Large intestine (tissue), 3 donors: ENCODE measurements at regions not wholly inside any gene's neighbourhood (a gene's known extent, or its start where the extent isn't known, plus 50 kb on each side); places are given as distances from the start of the nearest gene placed in this dataset.

Experiments
- DNase-seq, 2 donors: peaks; one replicate each; pipeline versions ENCODE4 v3.0.0 to v3.0.0-alpha.2; 2013
- H3K27ac ChIP-seq: one replicate; pipeline ENCODE4 v1.5.1; 2013; ENCODE audit warnings: low read length
- H3K27me3 ChIP-seq: 2 replicates; pipeline ENCODE4 v1.6.1; 2013; ENCODE audit warnings: low read length; ENCODE audit not compliant: control insufficient read depth, insufficient read depth
- H3K36me3 ChIP-seq: 2 replicates; pipeline ENCODE4 v1.6.1; 2013; ENCODE audit warnings: low read length; ENCODE audit not compliant: control insufficient read depth, insufficient read depth
- H3K4me1 ChIP-seq: one replicate; pipeline ENCODE4 v1.6.1; 2013; ENCODE audit warnings: low read length; ENCODE audit not compliant: control insufficient read depth, insufficient read depth
- H3K4me3 ChIP-seq: one replicate; pipeline ENCODE4 v1.5.1; 2013; ENCODE audit warnings: low read length
- H3K9me3 ChIP-seq: one replicate; pipeline ENCODE4 v1.6.1; 2013; ENCODE audit warnings: mild to moderate bottlenecking, low read depth, low read length, moderate library complexity; ENCODE audit not compliant: control insufficient read depth
- WGBS: methylation state at CpG from one replicate; pipeline ENCODE4 v1.1.5; 2013; ENCODE audit warnings: low lambda C conversion rate; ENCODE audit not compliant: insufficient coverage; 5-methylcytosine and 5-hydroxymethylcytosine counted together

DNA sequence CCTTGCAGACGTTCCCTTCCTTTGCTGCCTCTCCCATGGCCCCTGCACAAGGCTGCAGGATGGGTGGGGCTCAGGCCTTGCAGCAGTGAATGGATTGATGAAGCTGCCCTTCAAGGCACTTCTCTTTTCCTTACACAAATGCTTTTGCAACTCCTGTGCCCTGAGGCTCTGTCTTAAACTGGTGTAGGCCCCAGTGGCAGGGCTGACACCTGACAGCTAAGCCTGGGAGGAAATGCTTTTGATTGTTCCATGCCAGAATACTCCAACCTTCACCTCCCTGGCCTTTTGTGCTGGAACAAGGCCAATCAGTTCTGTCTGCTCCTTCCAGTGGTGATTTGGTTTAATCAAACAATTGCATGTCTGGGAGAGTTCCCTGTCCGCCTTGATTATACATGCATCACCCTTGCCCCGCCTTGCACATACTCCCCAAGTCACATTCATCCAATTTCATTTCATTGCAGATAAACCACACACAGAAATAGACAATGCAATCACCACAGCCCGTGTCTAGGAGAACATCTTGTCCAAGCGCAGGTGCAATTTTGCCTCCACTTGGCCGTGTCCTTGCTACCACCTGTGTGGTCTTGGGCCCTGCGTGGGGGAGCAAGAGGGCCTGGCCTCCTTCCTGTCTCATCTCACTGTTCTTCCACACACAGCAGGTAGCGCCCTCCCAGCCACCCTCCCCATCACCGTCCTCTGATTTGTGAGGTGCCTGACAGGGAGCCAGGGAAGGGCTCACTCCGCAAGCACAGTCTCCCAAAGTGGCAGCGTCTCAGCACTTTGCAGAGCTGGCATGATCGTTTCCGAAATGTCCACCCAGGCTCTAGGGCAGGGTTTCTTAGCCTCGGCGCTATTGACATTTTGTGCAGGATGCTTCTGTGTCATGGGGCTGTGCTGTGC is 120.4 kb downstream of the CDH26 start:
- H3K27ac ChIP-seq, result no peak overlapping the region
- H3K4me3 ChIP-seq, result no peak overlapping the region
- no peaks in the 10 kb centered on the region for H3K4me1 ChIP-seq
- no peaks in the 10 kb centered on the region for H3K36me3 ChIP-seq
- WGBS, result no CpG with 5 or more reads among the region's 15 CpGs
- no peak for DNase-seq
- no peaks in the 10 kb centered on the region for H3K9me3 ChIP-seq
- H3K27me3 ChIP-seq, result peaks cover 2% of the 10 kb centered on the region

DNA sequence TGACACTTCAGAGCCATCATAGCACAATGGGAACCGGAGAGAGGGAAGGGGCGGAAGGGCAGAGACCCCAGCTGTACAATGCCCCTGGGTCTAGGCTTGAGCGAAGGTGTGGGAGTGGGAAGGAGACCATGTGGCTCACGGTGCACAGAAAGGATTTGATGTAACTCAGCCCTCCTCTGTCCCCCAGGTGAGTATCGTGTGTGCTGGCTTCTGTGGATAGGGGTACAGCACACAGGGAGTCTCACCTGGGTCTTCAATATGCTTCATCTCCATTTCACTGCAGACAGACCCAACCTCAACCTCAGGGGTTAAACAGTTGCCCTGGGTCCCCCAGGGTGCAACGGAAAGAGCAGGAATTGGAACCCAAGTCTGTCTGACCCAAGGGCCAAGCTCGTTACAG is 122.2 kb downstream of the CDH26 start:
- Histone ChIP-seq H3K27me3 (peaks cover 13% of the 10 kb centered on the region), H3K9me3 (no peaks in the 10 kb centered on the region), H3K27ac (no peak overlapping the region), H3K36me3 (no peaks in the 10 kb centered on the region), H3K4me3 (no peak overlapping the region), H3K4me1 (no peaks in the 10 kb centered on the region)
- no peak for DNase-seq
- 100% methylated on average over 1 of the region's 7 CpGs for WGBS

DNA sequence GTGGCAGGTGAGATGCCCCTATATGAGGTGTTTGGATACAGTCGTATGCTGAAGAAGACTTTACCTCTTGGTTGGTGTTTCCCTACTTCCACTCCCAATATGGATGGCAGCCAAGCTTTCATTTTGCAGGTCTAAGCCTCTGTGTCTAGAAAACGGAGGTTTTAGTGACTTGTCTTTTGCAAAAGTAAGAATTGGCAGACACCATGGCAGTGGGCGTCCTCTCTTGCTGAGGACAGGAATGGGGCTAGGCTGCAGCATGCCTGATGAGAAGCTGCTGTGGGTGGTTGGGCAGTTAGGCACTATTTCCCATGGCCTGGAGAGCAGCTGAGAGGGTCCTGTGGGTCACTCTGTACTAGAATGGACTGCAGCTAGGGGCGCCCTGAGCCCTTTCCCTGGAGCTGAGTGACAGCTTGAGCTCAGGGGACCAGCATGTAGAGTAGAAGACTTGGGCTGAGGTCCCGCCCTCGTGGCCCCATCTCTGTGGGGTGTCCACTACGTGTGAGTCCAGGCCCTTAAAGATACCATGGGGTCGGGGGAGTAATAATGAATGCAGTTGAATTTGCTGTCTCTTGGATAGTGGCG is 127.4 kb downstream of the CDH26 start:
- Histone ChIP-seq H3K27ac (no peak overlapping the region), H3K4me3 (no peak overlapping the region), H3K9me3 (no peaks in the 10 kb centered on the region), H3K27me3 (peaks cover 53% of the 10 kb centered on the region), H3K36me3 (no peaks in the 10 kb centered on the region), H3K4me1 (no peaks in the 10 kb centered on the region)
- 88% methylated on average over 1 of the region's 9 CpGs for WGBS
- no peak for DNase-seq

DNA sequence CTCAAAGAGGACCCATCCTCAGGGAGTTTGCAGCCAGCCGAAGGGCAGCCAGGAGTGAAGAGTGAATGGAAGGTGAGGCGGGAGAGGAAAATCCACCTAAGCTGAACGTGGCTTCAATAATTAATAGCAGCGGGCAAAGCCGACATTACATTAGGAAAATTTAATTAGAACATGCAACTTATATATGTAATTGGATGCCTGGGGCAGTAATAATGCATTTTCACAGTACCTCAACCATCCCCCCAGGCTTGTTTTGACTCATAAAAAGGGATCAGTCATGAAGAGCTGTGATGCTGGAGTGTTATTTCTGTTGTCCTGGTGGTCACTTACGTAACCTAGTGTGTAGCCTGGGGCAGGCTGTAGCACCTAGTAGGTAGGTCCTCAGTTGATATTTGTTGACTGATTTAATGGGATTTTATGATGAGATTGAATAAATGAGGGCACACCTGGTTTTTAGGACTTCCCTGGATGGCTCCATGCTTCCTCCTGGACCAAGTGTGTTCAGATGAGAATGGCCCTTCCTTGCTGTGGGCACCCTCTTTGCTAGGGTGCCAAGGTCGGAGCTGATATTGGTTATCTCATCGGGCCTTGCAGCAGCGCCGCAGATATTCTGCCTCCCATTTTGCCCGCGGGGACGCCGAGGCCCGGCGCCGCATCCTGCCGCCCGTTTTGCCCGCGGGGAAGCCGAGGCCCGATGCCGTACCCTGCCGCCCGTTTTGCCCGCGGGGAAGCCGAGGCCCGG is 128.8 kb downstream of the CDH26 start:
- WGBS, result 100% methylated on average over 1 of the region's 30 CpGs
- H3K9me3 ChIP-seq, result no peaks in the 10 kb centered on the region
- DNase-seq, result no peak
- no peak overlapping the region for H3K27ac ChIP-seq
- no peak overlapping the region for H3K4me3 ChIP-seq
- no peaks in the 10 kb centered on the region for H3K36me3 ChIP-seq
- peaks cover 51% of the 10 kb centered on the region for H3K27me3 ChIP-seq
- no peaks in the 10 kb centered on the region for H3K4me1 ChIP-seq

DNA sequence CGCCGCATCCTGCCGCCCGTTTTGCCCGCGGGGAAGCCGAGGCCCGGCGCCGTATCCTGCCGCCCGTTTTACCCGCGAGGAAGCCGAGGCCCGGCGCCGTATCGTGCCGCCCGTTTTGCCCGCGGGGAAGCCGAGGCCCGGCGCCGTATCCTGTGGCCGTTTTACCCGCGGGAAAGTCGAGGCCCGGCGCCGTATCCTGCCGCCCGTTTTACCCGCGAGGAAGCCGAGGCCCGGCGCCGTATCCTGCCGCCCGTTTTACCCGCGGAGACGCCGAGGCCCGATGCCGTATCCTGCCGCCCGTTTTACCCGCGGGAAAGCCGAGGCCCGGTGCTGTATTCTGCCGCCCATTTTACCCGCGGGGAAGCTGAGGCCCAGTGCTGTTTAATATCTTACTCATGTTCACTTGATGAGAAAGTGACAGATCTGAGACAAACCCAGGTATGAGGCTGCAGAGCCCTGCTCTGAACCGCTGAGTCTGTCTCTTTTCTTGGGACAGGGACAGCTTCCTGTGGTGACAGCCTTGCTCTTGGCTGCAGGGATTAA is 129.4 kb downstream of the CDH26 start:
- Histone ChIP-seq H3K36me3 (no peaks in the 10 kb centered on the region), H3K27me3 (peaks cover 51% of the 10 kb centered on the region), H3K27ac (no peak overlapping the region), H3K9me3 (no peaks in the 10 kb centered on the region), H3K4me1 (no peaks in the 10 kb centered on the region), H3K4me3 (no peak overlapping the region)
- no peak for DNase-seq
- WGBS, result no CpG with 5 or more reads among the region's 60 CpGs

DNA sequence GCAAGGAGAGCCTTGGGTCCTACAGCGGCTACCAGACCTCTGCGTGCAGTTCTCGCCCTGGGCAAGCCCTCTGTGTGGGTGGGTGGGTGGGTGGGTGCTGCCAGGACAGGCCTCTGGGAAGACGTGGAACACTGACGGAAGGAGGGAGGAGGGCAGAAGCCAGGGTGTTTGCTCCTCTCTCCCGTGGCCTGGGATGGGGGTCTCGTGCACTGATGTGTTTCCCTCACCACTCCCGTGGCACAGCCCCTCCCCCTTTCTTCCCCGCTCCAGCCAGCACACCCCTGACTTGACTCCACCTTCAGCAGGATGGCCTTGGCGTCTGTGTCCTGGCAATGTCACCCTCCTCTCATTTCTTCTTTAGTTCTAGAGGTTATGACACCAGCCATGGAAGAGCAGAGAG is 130.0 kb downstream of the CDH26 start:
- Histone ChIP-seq H3K9me3 (no peaks in the 10 kb centered on the region), H3K4me1 (no peaks in the 10 kb centered on the region), H3K27me3 (peaks cover 51% of the 10 kb centered on the region), H3K4me3 (no peak overlapping the region), H3K27ac (no peak overlapping the region), H3K36me3 (no peaks in the 10 kb centered on the region)
- no peak for DNase-seq
- WGBS, result no CpG with 5 or more reads among the region's 10 CpGs

DNA sequence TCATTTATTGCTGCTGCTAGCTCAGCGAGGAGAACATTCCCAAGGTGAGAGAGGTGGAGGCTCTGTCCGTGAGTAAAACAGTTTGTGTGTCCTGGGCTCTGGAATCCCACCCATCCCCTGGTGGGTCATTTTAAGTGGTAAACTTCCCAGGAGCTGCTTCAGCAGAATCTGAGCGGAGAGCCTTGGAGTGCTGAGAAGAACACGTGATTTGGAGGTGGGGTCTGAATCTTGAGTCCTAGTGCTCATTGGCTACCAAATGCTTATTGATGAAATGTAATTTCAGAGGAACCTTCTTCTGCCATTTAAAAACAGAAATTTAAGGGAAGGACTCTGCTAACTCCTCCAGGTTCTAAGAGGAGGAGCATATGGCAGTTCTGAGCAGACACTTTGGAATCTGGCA is 132.4 kb downstream of the CDH26 start:
- no peaks in the 10 kb centered on the region for H3K36me3 ChIP-seq
- no peak for DNase-seq
- no CpG with 5 or more reads among the region's 4 CpGs for WGBS
- no peak overlapping the region for H3K27ac ChIP-seq
- peaks cover 38% of the 10 kb centered on the region for H3K27me3 ChIP-seq
- no peaks in the 10 kb centered on the region for H3K4me1 ChIP-seq
- H3K9me3 ChIP-seq, result no peaks in the 10 kb centered on the region
- no peak overlapping the region for H3K4me3 ChIP-seq

DNA sequence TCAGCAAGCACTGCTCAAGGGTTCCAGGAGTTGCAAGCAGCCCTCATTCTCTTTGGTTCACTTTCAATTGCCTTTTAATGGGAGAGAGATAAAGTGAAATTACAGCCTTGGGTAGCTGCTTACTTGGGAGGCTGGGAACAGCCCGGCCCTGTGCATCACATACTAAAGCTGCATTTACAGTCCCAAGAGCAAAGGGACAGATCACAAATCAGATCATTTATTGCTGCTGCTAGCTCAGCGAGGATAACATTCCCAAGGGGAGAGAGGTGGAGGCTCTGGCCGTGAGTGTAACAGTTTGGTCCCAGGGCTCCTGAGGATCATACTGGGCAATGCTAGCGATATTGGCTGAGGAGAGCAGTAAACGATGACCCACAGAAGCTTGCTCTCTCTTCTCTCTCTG is 133.1 kb downstream of the CDH26 start:
- WGBS, result no CpG with 5 or more reads among the region's 5 CpGs
- no peak for DNase-seq
- Histone ChIP-seq H3K4me3 (no peak overlapping the region), H3K4me1 (no peaks in the 10 kb centered on the region), H3K27ac (no peak overlapping the region), H3K9me3 (no peaks in the 10 kb centered on the region), H3K27me3 (peaks cover 31% of the 10 kb centered on the region), H3K36me3 (no peaks in the 10 kb centered on the region)

DNA sequence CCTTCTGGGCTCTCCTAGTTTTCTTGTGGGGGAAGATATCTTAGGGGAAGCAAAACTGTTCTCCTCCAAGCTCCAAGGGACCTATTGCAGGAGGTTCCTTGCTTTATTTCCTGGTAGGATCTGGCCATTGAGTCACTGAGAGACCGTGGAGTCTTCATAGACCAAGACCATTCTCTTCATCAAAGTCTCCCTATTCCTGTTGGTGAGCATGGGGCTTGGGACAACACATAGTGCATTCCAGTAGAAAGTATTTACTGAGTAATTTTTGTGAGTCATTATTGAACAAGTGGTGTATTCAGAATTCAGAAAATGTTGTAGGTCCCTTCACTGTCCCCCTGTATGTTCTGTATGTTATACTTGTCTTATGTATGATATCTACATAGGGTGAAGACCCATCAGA is 133.6 kb downstream of the CDH26 start:
- Histone ChIP-seq H3K4me3 (no peak overlapping the region), H3K27ac (no peak overlapping the region), H3K9me3 (no peaks in the 10 kb centered on the region), H3K27me3 (peaks cover 25% of the 10 kb centered on the region), H3K4me1 (no peaks in the 10 kb centered on the region), H3K36me3 (no peaks in the 10 kb centered on the region)
- DNase-seq, result no peak
- 80% methylated on average over 1 of the region's 1 CpG for WGBS

DNA sequence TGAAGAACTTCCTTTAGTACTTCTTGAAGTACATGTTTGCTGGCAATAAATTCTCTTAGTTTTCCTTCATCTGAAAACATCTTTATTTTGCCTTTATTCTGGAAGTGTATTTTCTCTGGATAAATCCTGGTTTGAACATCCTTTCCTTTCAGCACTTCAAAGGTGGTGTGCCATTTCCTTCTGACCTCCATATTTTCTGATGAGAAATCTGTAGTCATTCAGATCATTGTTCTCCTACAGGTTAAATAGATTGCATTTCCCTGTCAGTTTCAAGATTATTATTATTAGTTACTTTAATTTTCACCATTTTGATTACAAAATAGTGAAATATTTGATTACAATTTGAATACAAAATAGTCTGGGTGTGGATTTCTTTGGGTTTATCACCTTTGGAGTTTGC is 134.5 kb downstream of the CDH26 start:
- no peak for DNase-seq
- Histone ChIP-seq H3K27me3 (peaks cover 20% of the 10 kb centered on the region), H3K9me3 (no peaks in the 10 kb centered on the region), H3K4me1 (no peaks in the 10 kb centered on the region), H3K27ac (no peak overlapping the region), H3K4me3 (no peak overlapping the region), H3K36me3 (no peaks in the 10 kb centered on the region)
